ENCODE measurements at regions not wholly inside any gene's neighbourhood (a gene's known extent, or its start where the extent isn't known, plus 50 kb on each side); places are given as distances from the start of the nearest gene placed in this dataset.

DNA sequence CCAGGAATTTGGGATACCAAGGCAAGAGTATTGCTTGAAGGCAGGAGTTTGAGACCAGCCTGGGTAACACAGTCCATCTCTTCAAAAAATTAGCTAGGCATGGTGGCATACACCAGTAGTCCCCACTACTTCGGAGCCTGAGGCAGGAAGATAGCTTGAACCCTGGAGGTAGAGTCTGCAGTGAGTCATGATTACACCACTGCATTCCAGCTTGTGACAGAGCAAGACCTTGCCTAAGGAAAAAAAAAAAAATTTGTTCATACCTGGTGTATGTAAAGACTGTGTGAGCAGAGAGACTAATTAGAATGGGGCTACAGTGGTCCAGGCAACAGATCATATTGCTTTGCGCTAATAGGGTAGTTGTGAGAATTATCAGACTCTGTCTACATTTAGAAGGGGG is 778.3 kb upstream of the PCDH20 start (continued):
- TF ChIP-seq, protein P1, sequence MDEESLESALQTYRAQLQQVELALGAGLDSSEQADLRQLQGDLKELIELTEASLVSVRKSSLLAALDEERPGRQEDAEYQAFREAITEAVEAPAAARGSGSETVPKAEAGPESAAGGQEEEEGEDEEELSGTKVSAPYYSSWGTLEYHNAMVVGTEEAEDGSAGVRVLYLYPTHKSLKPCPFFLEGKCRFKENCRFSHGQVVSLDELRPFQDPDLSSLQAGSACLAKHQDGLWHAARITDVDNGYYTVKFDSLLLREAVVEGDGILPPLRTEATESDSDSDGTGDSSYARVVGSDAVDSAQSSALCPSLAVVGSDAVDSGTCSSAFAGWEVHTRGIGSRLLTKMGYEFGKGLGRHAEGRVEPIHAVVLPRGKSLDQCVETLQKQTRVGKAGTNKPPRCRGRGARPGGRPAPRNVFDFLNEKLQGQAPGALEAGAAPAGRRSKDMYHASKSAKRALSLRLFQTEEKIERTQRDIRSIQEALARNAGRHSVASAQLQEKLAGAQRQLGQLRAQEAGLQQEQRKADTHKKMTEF (CRISPR knock-in tag; IDR thresholded peaks at IDR 0.05): no peak
- no peak for TF ChIP-seq NR2F2 (IDR thresholded peaks at IDR 0.05; ENCODE audit: borderline replicate concordance, low read depth)
- TF ChIP-seq ZNF451 (CRISPR knock-in tag; IDR thresholded peaks at IDR 0.05): no peak
- TF ChIP-seq IRX3 (CRISPR knock-in tag; IDR thresholded peaks at IDR 0.05; ENCODE audit: borderline replicate concordance, low read depth): no peak
- TF ChIP-seq ZNF468 (CRISPR knock-in tag; IDR thresholded peaks at IDR 0.05): no peak

DNA sequence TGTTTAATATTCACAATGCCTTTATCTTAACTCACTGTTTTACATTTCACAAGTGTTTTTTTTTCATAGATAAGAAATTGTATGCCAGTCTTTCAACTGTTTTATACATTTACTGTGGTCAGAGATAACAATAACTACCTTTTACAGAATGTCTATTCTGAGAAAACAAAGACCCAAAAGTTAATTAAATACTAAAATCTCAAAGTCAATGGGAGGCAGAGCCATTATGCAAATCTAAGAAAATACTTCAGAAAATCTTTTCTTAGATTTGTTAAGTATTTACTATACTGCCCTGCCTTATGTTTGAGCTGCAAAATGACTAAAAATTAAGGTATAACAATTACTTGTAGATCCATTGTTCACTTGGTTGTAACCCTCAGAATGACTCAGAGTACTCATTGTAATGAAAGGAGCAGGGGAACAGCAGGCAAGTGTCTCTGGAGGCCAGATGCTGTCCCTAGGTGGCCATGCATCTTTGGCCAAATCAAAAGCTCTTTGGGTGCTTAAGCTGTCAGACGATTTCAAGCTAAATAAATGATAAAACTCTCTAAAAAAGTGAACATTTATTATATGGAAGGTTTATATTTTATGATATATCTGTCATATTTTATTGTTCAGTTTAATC is 770.1 kb upstream of the PCDH20 start:
- Histone ChIP-seq H3K4me3 (replicated peaks in 1 of 3; ENCODE audit: insufficient read depth in 1 of 3, low read depth in 2 of 3, low read length in 3 of 3) (no peak overlapping the region), H3K9ac (ENCODE audit: insufficient read depth, low read depth, low read length) (no peak overlapping the region), H3K79me2 (ENCODE audit: insufficient read depth, low read length) (no peaks in the 10 kb centered on the region), H3K27ac (ENCODE audit: extremely low read length, insufficient read depth, low read length) (no peak overlapping the region), H3K9me3 (ENCODE audit: low read length) (no peaks in the 10 kb centered on the region), H3K4me1 (ENCODE audit: insufficient read depth, low read length) (no peaks in the 10 kb centered on the region), H3K27me3 (ENCODE audit: control insufficient read depth in 1 of 2, insufficient read depth in 2 of 2, low read length in 2 of 2) (no peaks in the 10 kb centered on the region), H3K4me2 (ENCODE audit: low read depth, low read length) (no peak overlapping the region), H2AFZ (ENCODE audit: low read length) (no peak overlapping the region), H3K36me3 (replicated peaks in 1 of 2; ENCODE audit: control insufficient read depth in 1 of 2, insufficient read depth in 2 of 2, low read length in 2 of 2) (no peaks in the 10 kb centered on the region), H4K20me1 (ENCODE audit: insufficient read depth, low read length) (no peaks in the 10 kb centered on the region)
- FAIRE-seq (no peak), ATAC-seq (no peak), DNase-seq (ENCODE audit: low spot score) (no peak)
- no peak for TF ChIP-seq MYNN (CRISPR knock-in tag; IDR thresholded peaks at IDR 0.05; ENCODE audit: low read depth)
- no peak for TF ChIP-seq IRX3 (CRISPR knock-in tag; IDR thresholded peaks at IDR 0.05; ENCODE audit: borderline replicate concordance, low read depth)
- no peak for TF ChIP-seq KDM3A (CRISPR knock-in tag; IDR thresholded peaks at IDR 0.05; ENCODE audit: low read depth)
- TF ChIP-seq, protein P2, sequence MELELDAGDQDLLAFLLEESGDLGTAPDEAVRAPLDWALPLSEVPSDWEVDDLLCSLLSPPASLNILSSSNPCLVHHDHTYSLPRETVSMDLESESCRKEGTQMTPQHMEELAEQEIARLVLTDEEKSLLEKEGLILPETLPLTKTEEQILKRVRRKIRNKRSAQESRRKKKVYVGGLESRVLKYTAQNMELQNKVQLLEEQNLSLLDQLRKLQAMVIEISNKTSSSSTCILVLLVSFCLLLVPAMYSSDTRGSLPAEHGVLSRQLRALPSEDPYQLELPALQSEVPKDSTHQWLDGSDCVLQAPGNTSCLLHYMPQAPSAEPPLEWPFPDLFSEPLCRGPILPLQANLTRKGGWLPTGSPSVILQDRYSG (CRISPR knock-in tag; IDR thresholded peaks at IDR 0.05): no peak
- TF ChIP-seq CENPX (CRISPR knock-in tag; IDR thresholded peaks at IDR 0.05): no peak
- no peak for TF ChIP-seq ZFYVE20 (CRISPR knock-in tag; IDR thresholded peaks at IDR 0.05; ENCODE audit: borderline replicate concordance, low read depth)
- no peak for TF ChIP-seq HNRNPL (IDR thresholded peaks at IDR 0.05; ENCODE audit: low read depth, low read length)
- TF ChIP-seq ATF7 (IDR thresholded peaks at IDR 0.05): no peak
- no peak for TF ChIP-seq ATF7 (CRISPR knock-in tag; IDR thresholded peaks at IDR 0.05)
- TF ChIP-seq HNRNPUL1 (IDR thresholded peaks at IDR 0.05; ENCODE audit: low read depth, low read length): no peak
- no TSS peak for BruUV-seq (replicated peaks)
- in situ Hi-C loops (cut with HindIII; ENCODE audit: extremely low pct_ligation_motif_present, low pct_unique_long_range_greater_than_20kb): no loop called here
- ChIA-PET CTCF (ENCODE audit: low intra/inter-chr PET ratio, low total read pairs) (no interaction called here), POLR2A (no interaction called here)
- WGBS (ENCODE audit: low lambda C conversion rate): 3% methylated on average over 1 of the region's 1 CpG
- intact Hi-C loops (cut with micrococcal nuclease; ENCODE audit: unreplicated experiment): no loop called here
